H1 (cell line): ENCODE measurements at regions not wholly inside any gene's neighbourhood (a gene's known extent, or its start where the extent isn't known, plus 50 kb on each side); places are given as distances from the start of the nearest gene placed in this dataset.
A peak's percentile ranks its signal among the peaks of the same experiment; 100 is the strongest.

Experiments
- CTCF ChIA-PET: fragments of 300-600 bp; sonication (Branson Sonifier 250); formaldehyde crosslinking; loops from one replicate; lab custom pipeline; 2021; ENCODE audit not compliant: partially characterized antibody; lab: Charles Lee
- POLR2A ChIA-PET: fragments of 300-600 bp; sonication (Branson Sonifier 250); formaldehyde crosslinking; loops from one replicate; lab custom pipeline; 2021; ENCODE audit warnings: inconsistent platforms; ENCODE audit not compliant: partially characterized antibody; lab: Charles Lee
- DNase-seq, 2 experiments: peaks; one replicate each; pipeline versions ENCODE4 v3.0.0 to v3.0.0-alpha.2; 2010 to 2022; ENCODE audit warnings: low spot score in 2 of 2, low read depth in 1 of 2, mixed read lengths in 1 of 2
- FAIRE-seq: peaks from 2 replicates; lab custom pipeline; 2011; peaks lifted over from hg19 to GRCh38; lab: Jason Lieb, UNC
- H2AFZ ChIP-seq: 2 replicates; pipeline ENCODE4 v1.8.1; 2012; ENCODE audit warnings: low read length, inconsistent platforms
- H2AK5ac ChIP-seq: 2 replicates; pipeline ENCODE4 v1.6.1; 2013; ENCODE audit warnings: low read depth, low read length
- H2BK120ac ChIP-seq: replicated peaks from 2 replicates; pipeline ENCODE3; 2013; ENCODE audit warnings: low read depth, low read length, inconsistent platforms
- H2BK12ac ChIP-seq: 2 replicates; pipeline ENCODE4 v1.6.1; 2013; ENCODE audit warnings: low read depth, low read length
- H2BK15ac ChIP-seq: 2 replicates; pipeline ENCODE4 v1.6.1; 2013; ENCODE audit warnings: low read length
- H2BK20ac ChIP-seq: 2 replicates; pipeline ENCODE4 v1.6.1; 2013; ENCODE audit warnings: low read length
- H2BK5ac ChIP-seq: 2 replicates; pipeline ENCODE4 v1.6.1; 2013; ENCODE audit warnings: low read depth, low read length
- H3K14ac ChIP-seq: 2 replicates; pipeline ENCODE4 v1.6.1; 2013; ENCODE audit warnings: inconsistent platforms; ENCODE audit not compliant: insufficient read length
- H3K18ac ChIP-seq: 2 replicates; pipeline ENCODE4 v1.6.1; 2013; ENCODE audit warnings: low read length; ENCODE audit errors: extremely low read depth
- H3K23ac ChIP-seq: 2 replicates; pipeline ENCODE4 v1.6.1; 2013; ENCODE audit warnings: inconsistent platforms; ENCODE audit not compliant: insufficient read length
- H3K23me2 ChIP-seq: 2 replicates; pipeline ENCODE4 v1.6.1; 2013; ENCODE audit warnings: low read depth, low read length
- H3K27ac ChIP-seq: 2 replicates; pipeline ENCODE4 v1.6.1; 2011; ENCODE audit warnings: low read depth, low read length, inconsistent platforms
- H3K27me3 ChIP-seq, 4 experiments: replicated peaks in 1 of 4; 1 replicate in 1 of 4; 2 replicates in 3 of 4; pipeline versions ENCODE4 v1.6.1 to v1.8.1; 2011 to 2013; ENCODE audit warnings: low read length in 3 of 4, mild to moderate bottlenecking in 3 of 4, inconsistent platforms in 2 of 4, mixed read lengths in 2 of 4, moderate library complexity in 1 of 4; ENCODE audit not compliant: control insufficient read depth in 3 of 4, insufficient read depth in 3 of 4; ENCODE audit errors: extremely low read depth in 1 of 4
- H3K36me3 ChIP-seq, 4 experiments: 2 replicates each; pipeline versions ENCODE4 v1.6.1 to v1.8.1; 2011 to 2013; ENCODE audit warnings: mild to moderate bottlenecking in 4 of 4, low read length in 3 of 4, moderate library complexity in 2 of 4, control low read depth in 1 of 4, inconsistent platforms in 1 of 4; ENCODE audit not compliant: insufficient read depth in 4 of 4, control insufficient read depth in 2 of 4
- H3K4ac ChIP-seq: replicated peaks from 2 replicates; pipeline ENCODE3; 2013; ENCODE audit warnings: low read length, low read depth, mixed read lengths, inconsistent platforms; ENCODE audit not compliant: insufficient read length
- H3K4me1 ChIP-seq, 4 experiments: replicated peaks in 1 of 4; 1 replicate in 1 of 4; 2 replicates in 3 of 4; pipeline versions ENCODE4 v1.6.1 to v1.8.1; 2011 to 2013; ENCODE audit warnings: low read length in 3 of 4, inconsistent platforms in 2 of 4, mixed read lengths in 1 of 4; ENCODE audit not compliant: insufficient read depth in 4 of 4, control insufficient read depth in 3 of 4
- H3K4me2 ChIP-seq, 2 experiments: 2 replicates each; pipeline versions ENCODE4 v1.6.1 to v1.8.1; 2011 to 2013; ENCODE audit warnings: low read depth in 2 of 2, low read length in 2 of 2, control low read depth in 1 of 2, inconsistent platforms in 1 of 2, mild to moderate bottlenecking in 1 of 2; ENCODE audit not compliant: insufficient read depth in 1 of 2
- H3K4me3 ChIP-seq, 4 experiments: fragments of 200-600, 300-600 bp in 1 of 4; sonication (generic), shearing (Covaris generic), sonication (Bioruptor Twin) in 1 of 4; 2 replicates each; pipeline versions ENCODE4 v1.5.1 to v1.8.1; 2011 to 2016; ENCODE audit warnings: low read length in 4 of 4, low read depth in 3 of 4, control low read depth in 2 of 4, inconsistent platforms in 2 of 4, mild to moderate bottlenecking in 2 of 4, mixed read lengths in 1 of 4, moderate library complexity in 1 of 4; ENCODE audit not compliant: insufficient read depth in 2 of 4; ENCODE audit errors: extremely low read depth in 1 of 4
- H3K56ac ChIP-seq: replicated peaks from 2 replicates; pipeline ENCODE3; 2013; ENCODE audit warnings: low read depth, mild to moderate bottlenecking, mixed read lengths, low read length, inconsistent platforms; ENCODE audit not compliant: insufficient read length
- H3K79me1 ChIP-seq: 2 replicates; pipeline ENCODE4 v1.6.1; 2013; ENCODE audit warnings: low read depth, low read length, control low read depth
- H3K79me2 ChIP-seq, 2 experiments: 2 replicates each; pipeline versions ENCODE4 v1.6.1 to v1.8.1; 2012 to 2013; ENCODE audit warnings: low read length in 2 of 2, mild to moderate bottlenecking in 2 of 2, inconsistent platforms in 1 of 2; ENCODE audit not compliant: insufficient read depth in 2 of 2, control insufficient read depth in 1 of 2
- H3K9ac ChIP-seq, 4 experiments: replicated peaks in 1 of 4; 1 replicate in 1 of 4; 2 replicates in 3 of 4; pipeline versions ENCODE4 v1.6.1 to v1.8.1; 2011 to 2013; ENCODE audit warnings: low read depth in 3 of 4, low read length in 3 of 4, control low read depth in 2 of 4, mild to moderate bottlenecking in 2 of 4, moderate library complexity in 2 of 4, inconsistent platforms in 1 of 4; ENCODE audit errors: extremely low read depth in 1 of 4
- H3K9me3 ChIP-seq, 2 experiments: 2 replicates each; pipeline versions ENCODE4 v1.6.1 to v1.8.1; 2012 to 2013; ENCODE audit warnings: mild to moderate bottlenecking in 2 of 2, moderate library complexity in 2 of 2, control low read depth in 1 of 2, inconsistent platforms in 1 of 2, low read depth in 1 of 2, low read length in 1 of 2, mixed read lengths in 1 of 2; ENCODE audit not compliant: insufficient read depth in 2 of 2
- H4K20me1 ChIP-seq, 2 experiments: replicated peaks in 1 of 2; 2 replicates each; pipeline versions ENCODE3 to v1.8.1; 2011 to 2013; ENCODE audit warnings: inconsistent platforms in 2 of 2, low read length in 2 of 2, mild to moderate bottlenecking in 1 of 2; ENCODE audit not compliant: insufficient read depth in 2 of 2, control insufficient read depth in 1 of 2
- H4K5ac ChIP-seq: 2 replicates; pipeline ENCODE4 v1.6.1; 2013; ENCODE audit warnings: low read length, low read depth, mixed read lengths, inconsistent platforms; ENCODE audit not compliant: insufficient read length
- H4K8ac ChIP-seq: 2 replicates; pipeline ENCODE4 v1.8.0; 2013; ENCODE audit warnings: mild to moderate bottlenecking, moderate library complexity, low read length, inconsistent platforms; ENCODE audit not compliant: insufficient read depth; ENCODE audit errors: extremely low read depth
- H4K91ac ChIP-seq: replicated peaks from 2 replicates; pipeline ENCODE3; 2013; ENCODE audit warnings: low read length, mixed read lengths, inconsistent platforms; ENCODE audit not compliant: insufficient read length
- BRCA1 ChIP-seq: IDR thresholded peaks from 2 replicates; pipeline ENCODE4 v1.6.1; 2012; ENCODE audit warnings: low read depth, low read length, improper control_type of control experiment
- CEBPB ChIP-seq: IDR thresholded peaks from 2 replicates; pipeline ENCODE4 v1.6.1; 2012; ENCODE audit warnings: low read depth, low read length
- CHD1 ChIP-seq: IDR thresholded peaks from 2 replicates; pipeline ENCODE4 v1.6.1; 2012; ENCODE audit warnings: low read depth, low read length, improper control_type of control experiment
- CHD2 ChIP-seq: IDR thresholded peaks from 2 replicates; pipeline ENCODE4 v1.6.1; 2012; ENCODE audit warnings: low read length, improper control_type of control experiment
- HDAC6 ChIP-seq: IDR thresholded peaks from one replicate; pipeline ENCODE4 v1.7.1; 2012; ENCODE audit warnings: low read depth, mild to moderate bottlenecking, inconsistent platforms, low read length, moderate library complexity
- KDM4A ChIP-seq: IDR thresholded peaks from one replicate; pipeline ENCODE4 v1.7.1; 2012; ENCODE audit warnings: low read depth, mild to moderate bottlenecking, moderate library complexity, low read length, inconsistent platforms; ENCODE audit not compliant: severe bottlenecking
- POU5F1 ChIP-seq: IDR thresholded peaks from 2 replicates; pipeline ENCODE4 v1.6.1; 2011; ENCODE audit warnings: low read depth, mild to moderate bottlenecking, low read length, moderate library complexity
- RBBP5 ChIP-seq: IDR thresholded peaks from 2 replicates; pipeline ENCODE4 v1.7.1; 2012; ENCODE audit warnings: low read depth, mild to moderate bottlenecking, inconsistent platforms, low read length, moderate library complexity, borderline replicate concordance
- RFX5 ChIP-seq: IDR thresholded peaks from 2 replicates; pipeline ENCODE4 v1.6.1; 2011; ENCODE audit warnings: low read depth, low read length, improper control_type of control experiment, borderline replicate concordance
- RXRA ChIP-seq: IDR thresholded peaks from 2 replicates; pipeline ENCODE4 v1.6.1; 2011; ENCODE audit warnings: low read depth, mild to moderate bottlenecking, low read length, moderate library complexity; ENCODE audit not compliant: insufficient read depth
- TAF1 ChIP-seq: IDR thresholded peaks from 2 replicates; pipeline ENCODE4 v1.6.1; 2011; ENCODE audit warnings: mild to moderate bottlenecking, low read depth, low read length
- TAF7 ChIP-seq: optimal IDR thresholded peaks from 2 replicates; pipeline ENCODE3; 2011; ENCODE audit warnings: low read depth, mild to moderate bottlenecking, inconsistent platforms, low read length, moderate library complexity, borderline replicate concordance
- TEAD4 ChIP-seq: IDR thresholded peaks from 2 replicates; pipeline ENCODE4 v1.6.1; 2012; ENCODE audit warnings: low read depth, low read length, inconsistent platforms, mixed read lengths
- WGBS, 2 experiments: shearing (Covaris generic) in 1 of 2; methylation state at CpG; one replicate each; pipeline versions ENCODE4 v1.1.6 to v1.1.7; 2013 to 2015; ENCODE audit warnings: low lambda C conversion rate in 2 of 2, mixed read lengths in 2 of 2, inconsistent platforms in 1 of 2, low coverage in 1 of 2, missing lambda C conversion rate in 1 of 2; ENCODE audit not compliant: insufficient replicate concordance in 2 of 2, insufficient coverage in 1 of 2, insufficient read length in 1 of 2; ENCODE audit errors: extremely low coverage in 1 of 2, missing lambda C conversion rate in 1 of 2; 5-methylcytosine and 5-hydroxymethylcytosine counted together
- TF ChIP-seq, protein P1 (sequence below): IDR thresholded peaks from 2 replicates; pipeline ENCODE4 v1.6.1; 2011; ENCODE audit warnings: low read depth, mild to moderate bottlenecking, low read length; ENCODE audit not compliant: insufficient read depth

DNA sequence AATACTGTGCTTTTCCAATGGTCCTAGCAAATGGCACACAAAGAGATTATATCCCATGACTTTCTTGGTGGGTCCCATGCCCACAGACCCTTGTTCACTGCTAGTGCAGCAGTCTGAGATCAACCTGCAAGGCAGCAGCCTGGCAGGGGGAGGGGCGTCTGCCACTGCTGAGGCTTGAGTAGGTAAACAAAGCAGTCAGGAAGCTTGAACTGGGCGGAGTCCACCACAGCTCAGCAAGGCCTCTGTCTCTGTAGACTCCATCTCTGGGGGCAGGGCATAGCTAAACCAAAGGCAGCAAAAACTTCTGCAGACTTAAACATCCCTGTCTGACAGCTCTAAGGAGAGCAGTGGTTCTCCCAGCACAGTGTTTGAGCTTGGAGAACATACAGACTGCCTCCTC, 82.9 kb downstream of the ZNF737 start:
- Histone ChIP-seq H2BK12ac (no peak overlapping the region), H3K14ac (no peak overlapping the region), H4K91ac (no peak overlapping the region), H2BK15ac (no peak overlapping the region), H3K23me2 (no peaks in the 10 kb centered on the region; the same call in 1 of the 2 replicates), H3K4me3 (no peak overlapping the region), H3K4me1 (0 out of 7 replicates have a peak, but pooled peaks cover 0 to 3% (median 0%) of the 10 kb centered on the region in 4 experiments), H3K4ac (no peak overlapping the region), H3K79me1 (no peaks in the 10 kb centered on the region), H2BK5ac (no peak overlapping the region), H4K5ac (no peak overlapping the region), H2AFZ (peak overlapping the region; percentile 51), H2BK20ac (no peak overlapping the region), H3K9ac (no peak overlapping the region), H3K56ac (no peak overlapping the region), H3K79me2 (no peaks in the 10 kb centered on the region), H3K27me3 (no peaks in the 10 kb centered on the region), H3K9me3 (no peaks in the 10 kb centered on the region), H2AK5ac (no peak overlapping the region), H3K18ac (no peak overlapping the region), H4K20me1 (no peaks in the 10 kb centered on the region), H4K8ac (no peak overlapping the region), H3K36me3 (no peaks in the 10 kb centered on the region), H3K4me2 (peak overlapping the region in 1 of 2 experiments; percentile 7; a peak in 2 of 4 replicates), H2BK120ac (no peak overlapping the region), H3K23ac (no peak overlapping the region), H3K27ac (no peak overlapping the region)
- POLR2A ChIA-PET, result interaction anchor here (0.6 to 1.2 kb wide), 2 partner anchors 58 to 83 kb away, joined by 3 to 5 read pairs; partner anchors contain the start of gene ZNF737
- 66% methylated on average over 2 of the region's 2 CpGs; no CpG with 5 or more reads in 1 of the 2 experiments for WGBS, 2 experiments
- FAIRE-seq, result no peak
- no peak for TF ChIP-seq RXRA
- TF ChIP-seq RBBP5, result no peak; the same call in 1 of the 2 replicates
- no peak for TF ChIP-seq KDM4A
- TF ChIP-seq RFX5, result no peak
- TF ChIP-seq BRCA1, result no peak
- no peak for TF ChIP-seq POU5F1
- no peak for TF ChIP-seq CHD1
- no peak for TF ChIP-seq TAF7
- TF ChIP-seq CHD2, result no peak
- TF ChIP-seq TEAD4, result no peak
- no peak for TF ChIP-seq HDAC6
- no peak for TF ChIP-seq TAF1
- TF ChIP-seq, protein P1, sequence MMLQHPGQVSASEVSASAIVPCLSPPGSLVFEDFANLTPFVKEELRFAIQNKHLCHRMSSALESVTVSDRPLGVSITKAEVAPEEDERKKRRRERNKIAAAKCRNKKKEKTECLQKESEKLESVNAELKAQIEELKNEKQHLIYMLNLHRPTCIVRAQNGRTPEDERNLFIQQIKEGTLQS, result no peak
- no peak for TF ChIP-seq CEBPB
- DNase-seq, result peak; percentile 15 to 50
- CTCF ChIA-PET, result interaction anchor here (0.5 kb wide), 1 partner anchor 189 kb away, joined by 3 read pairs; no protein-coding TSS in a partner anchor
